ENCODE measurements at regions not wholly inside any gene's neighbourhood (a gene's known extent, or its start where the extent isn't known, plus 50 kb on each side); places are given as distances from the start of the nearest gene placed in this dataset.
"Not testable (repeated sequence)": the region's sequence is repeated elsewhere in the genome, so short reads cannot be mapped to it uniquely, and the experiment has no call there.

DNA sequence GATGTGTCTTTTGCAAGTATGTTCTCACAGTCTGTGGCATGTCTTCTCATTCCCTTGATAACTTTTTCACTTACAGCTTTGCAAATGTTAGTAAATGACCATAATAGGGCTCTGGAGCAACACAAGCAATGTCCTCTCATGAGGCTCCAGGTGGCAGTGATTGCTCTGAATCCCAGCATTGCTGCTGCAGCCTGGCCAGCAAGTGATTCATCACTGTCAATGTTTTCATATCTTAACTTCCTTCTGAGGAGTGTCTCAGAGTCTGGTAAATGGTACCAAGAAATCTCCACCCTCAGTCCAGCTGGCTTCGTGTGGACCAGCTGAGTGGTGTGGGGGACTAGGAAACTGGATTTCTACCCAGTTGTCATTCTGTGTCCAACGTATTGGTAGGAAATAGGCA, 139.6 kb downstream of the MYLK4 start:
- no peak for DNase-seq

DNA sequence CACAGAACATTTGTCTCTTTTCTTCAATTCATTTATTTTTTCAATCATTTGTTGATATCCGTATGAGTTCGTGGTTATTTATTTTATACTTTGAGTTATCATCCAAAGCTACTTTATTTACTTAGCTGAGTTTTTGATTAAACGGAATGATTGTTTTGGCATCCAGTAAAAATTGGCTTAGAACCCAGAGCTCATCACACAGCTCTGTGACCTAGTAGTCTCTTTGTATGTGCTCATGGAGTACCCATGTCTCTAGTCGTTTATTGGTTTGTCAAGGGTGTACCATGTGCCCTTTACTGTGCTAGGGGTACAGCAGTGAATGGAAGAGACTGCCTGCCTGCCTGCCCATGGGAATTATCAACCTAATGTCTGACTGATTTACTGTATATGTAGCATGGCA, 142.2 kb downstream of the MYLK4 start:
- no peak for DNase-seq

DNA sequence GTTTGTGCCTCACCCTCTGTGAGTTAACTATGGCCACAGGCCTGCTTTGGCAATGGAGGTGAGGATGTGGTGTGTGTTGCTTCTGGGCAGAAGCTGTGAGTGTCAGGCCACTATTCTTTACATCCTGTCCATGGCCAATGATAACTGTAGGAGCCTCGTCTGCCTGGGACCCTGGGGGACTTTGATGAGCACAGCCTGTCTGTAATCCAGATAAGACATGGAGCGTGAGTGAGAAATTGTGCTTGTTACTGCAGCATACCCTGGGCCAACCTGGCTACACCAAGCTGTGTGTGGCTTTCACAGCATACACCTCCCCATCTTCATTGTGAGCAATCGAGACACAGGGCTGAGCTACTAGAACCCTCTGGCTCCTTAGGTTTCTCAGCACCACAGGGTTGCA, 150.4 kb downstream of the MYLK4 start:
- DNase-seq = no peak

DNA sequence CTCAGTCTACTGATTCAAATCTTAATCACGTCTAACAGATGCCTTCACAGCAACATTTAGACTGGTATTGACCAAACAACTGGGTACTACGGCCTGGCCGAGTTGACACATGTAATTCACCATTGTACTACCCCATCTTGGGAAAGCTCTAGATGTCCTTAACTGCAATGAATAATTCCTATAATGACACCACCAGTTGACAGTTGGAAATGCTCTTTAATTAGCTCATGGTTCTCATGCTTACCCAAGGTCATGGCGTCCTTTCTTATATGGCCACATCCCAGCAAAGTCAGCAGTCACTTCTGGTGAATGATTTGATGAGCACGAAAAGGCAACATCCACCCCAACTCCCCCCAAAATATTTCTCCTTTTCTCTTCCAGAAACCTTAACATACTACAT, 150.9 kb downstream of the MYLK4 start:
- DNase-seq = no peak

- no peak for DNase-seq
These were observed 151.9 kb downstream of the MYLK4 start for GRCh38 chr6:2598867-2599266.

DNA sequence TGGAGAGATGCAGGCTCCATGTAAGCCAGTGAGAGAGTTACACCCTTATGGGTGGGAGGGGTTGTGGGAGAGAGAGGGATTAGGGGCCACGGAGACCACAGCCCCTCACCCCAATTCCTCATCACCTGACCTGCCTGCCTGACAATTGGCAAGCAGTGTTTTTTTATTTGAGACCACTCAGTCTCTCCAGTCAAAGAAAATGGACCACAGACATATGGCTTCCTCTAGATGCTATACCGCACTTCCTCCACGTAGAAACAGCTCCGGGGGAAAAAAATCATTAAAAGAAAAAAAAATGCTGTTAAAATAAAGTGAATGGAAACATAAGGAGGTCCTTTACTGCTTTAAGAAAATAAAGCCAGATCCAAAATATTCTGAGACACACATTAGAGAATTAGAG, 152.7 kb downstream of the MYLK4 start:
- DNase-seq = no peak

- not testable (repeated sequence) for DNase-seq
These were observed 153.3 kb downstream of the MYLK4 start for GRCh38 chr6:2597457-2597856.

DNA sequence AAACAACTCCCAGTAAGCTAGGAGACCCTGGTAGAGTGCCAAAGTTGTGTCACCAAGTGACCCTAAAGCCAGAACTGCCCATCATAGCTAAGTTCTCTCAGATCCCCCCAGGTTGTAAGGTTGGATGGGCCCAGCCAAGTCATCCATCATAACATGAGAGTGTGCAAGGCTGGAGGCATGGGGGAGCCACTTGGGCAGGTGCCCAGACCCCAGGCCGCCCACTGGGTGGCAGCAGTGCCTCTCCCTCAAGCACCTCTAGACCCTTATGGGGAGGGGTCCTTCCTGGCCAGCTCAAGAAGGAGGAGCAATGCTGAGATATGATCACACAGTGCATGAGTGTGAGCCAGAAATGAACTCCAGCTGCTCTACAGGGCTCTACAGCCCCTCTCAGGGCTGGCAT, 154.5 kb downstream of the MYLK4 start:
- DNase-seq = no peak

DNA sequence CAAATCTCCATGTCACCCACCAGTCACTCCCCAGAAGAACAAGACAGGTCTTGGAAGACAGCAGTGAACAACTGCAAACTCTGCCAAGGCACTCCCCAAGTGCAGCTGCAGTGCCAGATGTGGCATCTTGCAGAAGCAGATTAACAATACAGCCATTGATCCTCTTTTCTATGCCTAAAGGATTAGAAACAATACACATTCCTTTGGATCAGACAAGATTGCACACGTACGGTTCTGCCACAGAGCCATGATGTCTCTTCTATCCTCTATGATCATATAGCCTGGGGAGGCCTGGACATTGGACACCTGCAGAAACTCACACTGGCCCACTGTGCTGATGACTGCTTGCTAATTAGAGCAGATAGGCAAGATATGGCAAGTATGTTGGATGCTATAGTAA, 155.9 kb downstream of the MYLK4 start:
- no peak for DNase-seq

DNA sequence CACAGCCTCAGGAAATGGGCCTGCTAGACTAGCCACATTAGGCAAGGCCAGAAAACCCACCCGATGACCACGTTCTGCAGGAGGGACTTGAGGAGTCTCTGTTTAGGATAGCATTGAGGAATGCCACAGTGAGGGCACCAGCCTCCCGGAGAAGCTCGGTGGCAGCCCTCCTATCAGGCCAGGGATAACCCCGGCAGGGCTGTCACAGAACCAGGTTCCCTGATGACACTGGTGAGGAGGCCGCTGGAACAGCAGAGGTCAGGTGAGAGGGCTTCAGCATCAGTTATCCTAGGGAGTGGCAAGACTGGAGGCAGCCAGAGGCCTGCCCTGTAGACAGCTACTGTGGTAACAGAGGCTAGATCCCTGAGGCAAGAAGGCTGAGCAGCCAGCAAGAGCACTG, 157.6 kb downstream of the MYLK4 start:
- DNase-seq = no peak

DNA sequence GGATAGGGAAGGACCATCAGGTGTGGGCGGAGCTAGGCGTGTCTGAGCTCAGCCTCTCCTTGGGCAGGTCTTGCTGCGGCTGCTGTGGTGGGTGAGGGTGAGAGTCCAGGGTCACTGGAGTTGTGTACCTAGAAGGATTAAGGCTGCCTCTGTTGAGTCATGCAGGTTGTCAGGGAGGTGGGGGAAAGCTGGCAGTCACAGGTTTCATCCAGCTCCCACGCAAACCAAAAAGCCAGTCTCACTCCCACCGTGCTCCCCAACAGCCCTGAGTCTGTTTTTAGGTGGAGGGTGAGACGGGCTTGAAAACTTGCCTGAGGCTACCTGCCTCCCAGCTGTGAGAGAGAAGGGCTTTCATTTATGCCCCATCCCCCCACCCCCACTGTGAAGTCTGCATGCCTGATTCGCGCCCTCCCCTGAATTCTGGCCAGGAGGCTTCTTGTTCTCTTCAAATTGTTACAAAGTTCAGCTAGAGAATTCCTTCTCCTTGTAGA, 161.5 kb downstream of the MYLK4 start:
- DNase-seq = no peak

GRCh38 chr6:2583459-2583858, 167.3 kb downstream of the MYLK4 start:
- DNase-seq = no peak

GRCh38 chr6:2582268-2582667, 168.5 kb downstream of the MYLK4 start:
- no peak for DNase-seq

- DNase-seq = no peak
These were observed 169.1 kb downstream of the MYLK4 start for GRCh38 chr6:2581611-2582010.

DNA sequence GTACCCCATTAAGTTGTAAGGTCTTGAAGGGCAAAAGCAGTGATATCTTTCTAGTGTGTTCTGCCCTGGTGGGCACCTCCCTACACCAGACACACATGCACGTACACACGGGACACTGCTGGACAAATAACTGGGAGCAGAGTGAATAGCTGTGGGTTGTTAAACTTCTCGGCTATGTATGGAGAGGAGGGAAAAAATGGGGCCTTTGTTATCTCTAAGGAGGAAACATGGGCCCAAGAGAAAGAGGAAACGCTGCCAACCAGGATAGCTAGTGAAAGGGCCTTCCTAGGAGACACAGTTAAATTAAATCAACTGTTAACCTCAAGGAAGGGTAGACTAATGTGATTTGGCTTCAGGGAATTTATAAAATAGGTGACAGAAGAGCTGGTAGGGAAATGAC, 169.7 kb downstream of the MYLK4 start:
- no peak for DNase-seq

DNA sequence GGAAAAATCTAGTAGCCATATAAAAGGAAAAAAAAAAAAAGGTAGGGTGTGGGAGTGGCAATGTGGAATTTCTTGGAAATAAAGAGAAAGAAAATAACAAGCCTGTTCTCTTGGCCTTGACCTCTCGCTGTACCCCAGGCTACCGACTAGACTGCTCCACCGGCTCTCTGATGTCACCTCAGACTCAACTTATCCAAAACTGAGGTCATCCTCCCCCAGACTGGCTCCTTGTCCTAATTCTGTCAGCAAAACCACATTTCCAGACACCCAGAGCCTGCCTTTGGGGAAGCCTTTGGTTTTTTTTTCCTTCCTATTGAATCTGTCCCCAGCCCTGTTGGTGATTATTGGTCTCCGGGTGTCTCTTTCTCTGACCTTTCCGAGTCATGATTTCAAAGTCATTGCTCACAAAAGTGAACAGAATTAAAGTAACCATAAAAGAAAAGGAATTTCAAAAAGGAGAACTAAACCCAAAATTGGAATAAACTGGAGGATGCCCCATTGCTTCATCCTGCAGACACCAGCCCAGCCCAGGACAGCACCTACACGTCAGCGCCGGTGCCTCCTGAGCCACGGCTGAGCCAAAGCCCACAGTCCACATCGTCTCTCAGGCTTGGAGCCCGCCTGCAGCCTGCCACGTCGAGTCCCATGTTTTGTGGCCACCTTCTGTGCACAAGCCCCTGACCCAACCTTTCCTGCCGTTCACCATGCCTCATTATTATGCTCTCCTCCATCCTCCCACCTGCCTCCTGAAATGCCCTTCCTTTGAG, 170.7 kb downstream of the MYLK4 start:
- no peak for DNase-seq

- DNase-seq = no peak
These were observed 171.4 kb downstream of the MYLK4 start for GRCh38 chr6:2579241-2579761.

DNA sequence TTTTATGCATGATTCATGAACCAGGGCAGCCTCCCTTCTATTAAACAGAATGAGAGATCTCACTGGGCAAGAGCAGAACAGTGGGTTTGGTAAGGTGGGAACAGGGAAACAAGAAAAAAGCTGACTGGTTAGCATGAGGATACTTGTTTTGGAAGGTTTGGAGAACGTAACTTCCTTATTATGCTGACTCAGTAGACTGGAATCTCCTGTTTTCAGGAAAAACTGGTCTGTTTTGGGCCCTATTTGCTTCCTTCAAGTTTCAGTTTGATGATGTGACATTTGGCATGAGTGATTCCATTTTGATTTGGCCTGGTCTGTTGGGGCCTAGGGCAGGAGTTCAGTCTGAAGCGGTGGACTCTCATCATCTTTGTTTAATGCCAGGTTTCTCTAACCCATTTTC, 172.0 kb downstream of the MYLK4 start:
- no peak for DNase-seq

DNA sequence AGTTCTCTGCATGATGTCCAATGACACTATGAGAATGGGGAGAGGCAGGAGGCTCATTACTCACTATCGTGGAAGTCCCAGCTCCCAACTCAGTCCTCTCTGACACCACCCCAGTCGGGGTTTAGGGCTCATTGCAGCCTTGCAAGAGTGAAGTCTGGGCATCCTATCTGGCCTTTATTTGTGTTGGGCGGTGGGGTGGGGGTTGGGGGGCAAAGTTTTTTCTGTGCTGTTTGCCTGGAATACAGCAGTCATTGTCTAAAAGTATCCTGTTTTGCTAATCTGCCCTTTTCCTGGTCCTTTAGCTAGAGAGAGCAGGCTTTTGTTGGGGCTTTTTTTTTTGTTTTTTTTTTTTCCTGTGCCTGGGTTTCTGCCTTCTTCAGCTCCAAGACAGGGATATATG, 174.2 kb downstream of the MYLK4 start:
- DNase-seq = no peak

- DNase-seq = no peak
These were observed 175.5 kb downstream of the MYLK4 start for GRCh38 chr6:2575236-2575635.

DNA sequence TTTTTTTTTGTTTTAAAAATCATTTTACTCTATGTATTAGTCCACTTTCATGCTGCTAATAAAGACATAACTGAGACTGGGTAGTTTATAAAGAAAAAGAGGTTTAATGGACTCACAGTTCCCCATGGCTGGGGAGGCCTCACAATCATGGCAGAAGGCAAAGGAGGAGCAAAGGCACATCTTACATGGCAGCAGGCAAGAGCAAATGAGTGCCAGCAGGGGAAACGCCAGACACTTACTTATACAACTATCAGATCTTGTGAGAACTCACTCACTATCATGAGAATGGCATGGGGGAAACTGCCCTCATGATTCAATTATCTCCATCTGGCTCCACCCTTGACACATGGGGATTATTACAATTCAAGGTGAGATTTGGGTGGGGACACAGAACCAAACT, 181.3 kb downstream of the MYLK4 start:
- DNase-seq = not testable (repeated sequence)

DNA sequence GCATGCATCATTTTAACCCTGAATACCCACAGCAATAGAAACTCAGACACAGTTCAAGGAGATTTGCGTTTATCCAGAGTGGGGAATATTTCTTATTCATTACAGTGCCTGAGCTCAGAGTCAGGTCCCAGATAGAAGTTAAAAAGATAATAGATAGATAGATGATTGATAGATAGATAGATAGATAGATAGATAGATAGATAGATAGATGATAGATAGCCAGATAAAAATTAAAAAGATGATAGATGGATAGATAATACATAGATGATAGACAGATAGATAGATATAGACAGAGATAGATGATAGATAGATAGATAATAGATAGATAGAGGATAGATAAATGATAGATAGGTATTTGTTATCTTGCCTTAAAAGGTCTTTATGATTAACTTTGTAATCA, 184.7 kb downstream of the MYLK4 start:
- DNase-seq = no peak

DNA sequence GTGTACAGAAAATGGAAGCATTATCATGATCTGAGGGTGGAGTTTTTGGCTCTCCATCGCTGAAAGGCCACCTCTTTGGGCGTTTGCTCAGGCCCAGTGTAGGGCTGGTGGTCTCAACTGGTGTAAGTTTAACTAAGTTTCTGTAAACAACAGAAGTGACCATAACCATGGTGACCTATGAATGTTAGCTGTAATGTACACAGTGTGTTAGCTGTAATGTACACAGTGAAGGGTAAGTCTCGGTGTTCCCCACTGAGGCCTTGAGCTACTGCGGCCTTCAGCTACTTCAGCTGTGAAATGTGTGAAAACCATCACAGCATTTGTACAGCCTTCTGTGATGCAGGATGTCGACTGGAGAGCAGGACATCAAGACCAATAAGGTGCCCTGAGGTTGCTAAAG, 185.2 kb downstream of the MYLK4 start:
- DNase-seq = no peak

GRCh38 chr6:2563635-2564034, 187.1 kb downstream of the MYLK4 start:
- DNase-seq = no peak

Data from activated naive CD4-positive, alpha-beta T cell treated with anti-CD3 and anti-CD28 coated beads, Interleukin-2, amount 50 U/mL, for 16 hours (primary cell).